Spleen (tissue), 7 donors: ENCODE measurements at regions not wholly inside any gene's neighbourhood (a gene's known extent, or its start where the extent isn't known, plus 50 kb on each side); places are given as distances from the start of the nearest gene placed in this dataset.

Experiments
- CTCF ChIP-seq, 11 experiments: fragments of 200-600 bp in 7 of 11; fragments of 450-650 bp in 4 of 11; sonication (generic) in 4 of 11; IDR thresholded peaks in 8 of 11; conservative IDR thresholded peaks in 3 of 11; 1 replicate in 7 of 11; 2 replicates in 4 of 11; pipeline versions ENCODE4 v1.4.0 to v1.8.0; 2016 to 2021; ENCODE audit warnings: antibody characterized with exemption in 11 of 11, inconsistent platforms in 4 of 11, mild to moderate bottlenecking in 1 of 11
- POLR2A ChIP-seq, 3 donors: fragments of 450-650 bp; IDR thresholded peaks; one replicate each; pipeline ENCODE4 v1.5.1; 2017; ENCODE audit warnings: antibody characterized with exemption in 3 of 3, mild to moderate bottlenecking in 1 of 3
- POLR2AphosphoS5 ChIP-seq, 3 donors: sonication (generic); formaldehyde crosslinking; IDR thresholded peaks; one replicate each; pipeline ENCODE4 v1.5.1; 2017; ENCODE audit warnings: antibody characterized with exemption in 3 of 3
- donor health status: DM: no; HTN: no; CAD: no; lungs with moderate emphysema.
- donor health status: DM: no; HTN: no; CAD: no.
- donor health status: DM: no; HTN: no; CAD: no.

- TF ChIP-seq POLR2AphosphoS5 (IDR thresholded peaks at IDR 0.05) (no peak), POLR2A (IDR thresholded peaks at IDR 0.05) (no peak), CTCF (IDR thresholded peaks at IDR 0.05 in 8 of 11, conservative IDR thresholded peaks at IDR 0.05 in 3 of 11) (no peak)
Measured at GRCh38 chr4:170716868-170717267, 627.1 kb upstream of the AADAT start.
